ENCODE measurements at regions not wholly inside any gene's neighbourhood (a gene's known extent, or its start where the extent isn't known, plus 50 kb on each side); places are given as distances from the start of the nearest gene placed in this dataset.

DNA sequence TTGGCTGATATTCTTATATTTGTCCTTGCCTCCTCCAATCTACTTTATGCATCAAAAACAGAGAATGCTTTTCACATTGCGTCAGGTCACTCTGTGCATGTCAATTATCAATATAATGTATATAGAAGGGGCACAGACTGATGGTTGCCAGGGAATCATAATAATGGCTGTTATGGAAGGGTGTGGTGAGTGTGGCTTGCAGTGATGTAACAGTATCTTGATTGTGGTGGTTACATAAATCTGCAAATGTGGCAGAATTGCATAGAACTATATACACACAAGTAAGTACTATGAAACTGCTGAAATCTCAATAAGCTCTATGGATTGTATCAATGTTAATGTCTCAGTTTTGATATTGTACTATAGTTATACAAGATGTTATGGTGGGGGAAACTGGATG is 228.6 kb downstream of the TJP1 start:
- TF ChIP-seq, protein P1, sequence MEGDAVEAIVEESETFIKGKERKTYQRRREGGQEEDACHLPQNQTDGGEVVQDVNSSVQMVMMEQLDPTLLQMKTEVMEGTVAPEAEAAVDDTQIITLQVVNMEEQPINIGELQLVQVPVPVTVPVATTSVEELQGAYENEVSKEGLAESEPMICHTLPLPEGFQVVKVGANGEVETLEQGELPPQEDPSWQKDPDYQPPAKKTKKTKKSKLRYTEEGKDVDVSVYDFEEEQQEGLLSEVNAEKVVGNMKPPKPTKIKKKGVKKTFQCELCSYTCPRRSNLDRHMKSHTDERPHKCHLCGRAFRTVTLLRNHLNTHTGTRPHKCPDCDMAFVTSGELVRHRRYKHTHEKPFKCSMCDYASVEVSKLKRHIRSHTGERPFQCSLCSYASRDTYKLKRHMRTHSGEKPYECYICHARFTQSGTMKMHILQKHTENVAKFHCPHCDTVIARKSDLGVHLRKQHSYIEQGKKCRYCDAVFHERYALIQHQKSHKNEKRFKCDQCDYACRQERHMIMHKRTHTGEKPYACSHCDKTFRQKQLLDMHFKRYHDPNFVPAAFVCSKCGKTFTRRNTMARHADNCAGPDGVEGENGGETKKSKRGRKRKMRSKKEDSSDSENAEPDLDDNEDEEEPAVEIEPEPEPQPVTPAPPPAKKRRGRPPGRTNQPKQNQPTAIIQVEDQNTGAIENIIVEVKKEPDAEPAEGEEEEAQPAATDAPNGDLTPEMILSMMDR (IDR thresholded peaks at IDR 0.05): no peak
- no peak for TF ChIP-seq EP300 (IDR thresholded peaks at IDR 0.05)
- no peak for TF ChIP-seq POLR2A (IDR thresholded peaks at IDR 0.05; ENCODE audit: low read depth)
- no peak for TF ChIP-seq POLR2AphosphoS5 (IDR thresholded peaks at IDR 0.05)
